Hindlimb muscle (tissue), 1 donor: ENCODE measurements at regions not wholly inside any gene's neighbourhood (a gene's known extent, or its start where the extent isn't known, plus 50 kb on each side); places are given as distances from the start of the nearest gene placed in this dataset.
"Not testable (repeated sequence)": the region's sequence is repeated elsewhere in the genome, so short reads cannot be mapped to it uniquely, and the experiment has no call there.

Source experiments
- DNase-seq: peaks from one replicate; pipeline ENCODE4 v3.0.0-alpha.2; 2013

- DNase-seq: no peak
These were observed 361.9 kb downstream of the BCL11B start for GRCh38 chr14:98910061-98910460.

GRCh38 chr14:98912655-98913054 lies 359.3 kb downstream of the BCL11B start:
- DNase-seq: no peak

GRCh38 chr14:98913967-98914650 lies 357.9 kb downstream of the BCL11B start:
- no peak for DNase-seq

GRCh38 chr14:98914942-98915341 lies 357.1 kb downstream of the BCL11B start:
- peak; percentile 27 for DNase-seq

GRCh38 chr14:98915625-98916024 lies 356.4 kb downstream of the BCL11B start:
- DNase-seq: no peak

- no peak for DNase-seq
These were observed 356.0 kb downstream of the BCL11B start for GRCh38 chr14:98916036-98916435.

GRCh38 chr14:98916476-98916875 lies 355.5 kb downstream of the BCL11B start:
- DNase-seq: no peak

- DNase-seq: no peak
These were observed 352.6 kb downstream of the BCL11B start for GRCh38 chr14:98919434-98919833.

GRCh38 chr14:98921306-98921705 lies 350.7 kb downstream of the BCL11B start:
- not testable (repeated sequence) for DNase-seq

- DNase-seq: no peak
These were observed 348.4 kb downstream of the BCL11B start for GRCh38 chr14:98923596-98923995.

GRCh38 chr14:98924046-98924445 lies 348.0 kb downstream of the BCL11B start:
- no peak for DNase-seq

GRCh38 chr14:98925354-98926040 lies 346.5 kb downstream of the BCL11B start:
- no peak for DNase-seq

GRCh38 chr14:98926146-98926545 lies 345.9 kb downstream of the BCL11B start:
- no peak for DNase-seq

- DNase-seq: peak; percentile 55
These were observed 345.2 kb downstream of the BCL11B start for GRCh38 chr14:98926801-98927200.

GRCh38 chr14:98927986-98928385 lies 344.0 kb downstream of the BCL11B start:
- no peak for DNase-seq

- no peak for DNase-seq
These were observed 343.6 kb downstream of the BCL11B start for GRCh38 chr14:98928418-98928817.

GRCh38 chr14:98931126-98931525 lies 340.9 kb downstream of the BCL11B start:
- no peak for DNase-seq

- no peak for DNase-seq
These were observed 340.1 kb downstream of the BCL11B start for GRCh38 chr14:98931911-98932310.

GRCh38 chr14:98932431-98933325 lies 339.3 kb downstream of the BCL11B start:
- DNase-seq: no peak

- DNase-seq: not testable (repeated sequence)
These were observed 337.4 kb downstream of the BCL11B start for GRCh38 chr14:98934569-98934968.

GRCh38 chr14:98935921-98936320 lies 336.1 kb downstream of the BCL11B start:
- DNase-seq: no peak

- DNase-seq: no peak
These were observed 335.0 kb downstream of the BCL11B start for GRCh38 chr14:98937021-98937420.
